ENCODE measurements at regions not wholly inside any gene's neighbourhood (a gene's known extent, or its start where the extent isn't known, plus 50 kb on each side); places are given as distances from the start of the nearest gene placed in this dataset.

- DNase-seq, result no peak
These were observed 99.0 kb downstream of the ZFP36L2 start for GRCh38 chr2:43127208-43127940.

- DNase-seq, result no peak
These were observed 99.6 kb downstream of the ZFP36L2 start for GRCh38 chr2:43126817-43127207.

DNA sequence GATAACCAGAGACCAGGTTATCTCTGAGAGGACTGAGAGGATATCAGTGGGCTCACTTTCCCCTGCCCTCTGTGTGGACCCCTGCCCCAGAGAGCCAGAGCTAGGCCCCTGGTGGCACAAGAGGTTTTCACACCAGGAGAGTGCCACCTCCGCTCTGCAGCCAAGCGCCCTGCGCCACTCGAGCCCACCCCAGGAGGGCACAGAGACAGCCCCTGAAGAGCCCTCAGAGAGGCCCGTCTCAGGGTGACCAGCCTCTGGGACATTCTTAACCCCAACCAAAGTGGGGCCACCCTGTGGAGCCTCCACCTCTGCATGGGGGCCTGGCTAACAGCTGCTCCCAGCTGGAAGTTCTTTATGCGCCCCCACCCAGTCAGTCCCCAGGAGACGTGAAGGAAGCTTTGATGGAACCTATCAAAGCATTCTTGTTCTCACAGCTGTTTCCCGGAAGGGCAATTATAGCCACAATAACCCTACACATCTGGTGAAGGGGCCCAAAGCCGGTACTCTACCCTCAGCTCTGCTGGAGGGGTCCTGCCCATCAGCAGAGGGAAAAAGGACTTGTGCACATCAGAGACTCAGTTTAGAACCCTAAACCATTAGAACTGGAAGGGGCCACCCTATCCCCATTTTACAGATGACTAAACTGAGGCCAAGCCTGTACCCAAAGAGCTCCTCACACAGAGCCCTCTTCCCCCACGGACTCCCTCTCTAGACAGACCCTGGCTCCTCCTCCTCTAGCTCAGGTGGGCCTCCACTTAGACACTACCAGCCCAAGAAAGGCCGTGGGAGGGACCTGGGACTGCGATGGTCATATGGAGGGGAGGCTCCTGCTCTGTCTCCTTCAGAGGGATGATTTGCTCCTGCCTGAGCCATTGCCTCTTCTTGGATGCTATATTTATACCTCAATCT, 101.1 kb downstream of the ZFP36L2 start:
- no peak for DNase-seq

- no peak for DNase-seq
These were observed 101.7 kb downstream of the ZFP36L2 start for GRCh38 chr2:43124687-43125057.

DNA sequence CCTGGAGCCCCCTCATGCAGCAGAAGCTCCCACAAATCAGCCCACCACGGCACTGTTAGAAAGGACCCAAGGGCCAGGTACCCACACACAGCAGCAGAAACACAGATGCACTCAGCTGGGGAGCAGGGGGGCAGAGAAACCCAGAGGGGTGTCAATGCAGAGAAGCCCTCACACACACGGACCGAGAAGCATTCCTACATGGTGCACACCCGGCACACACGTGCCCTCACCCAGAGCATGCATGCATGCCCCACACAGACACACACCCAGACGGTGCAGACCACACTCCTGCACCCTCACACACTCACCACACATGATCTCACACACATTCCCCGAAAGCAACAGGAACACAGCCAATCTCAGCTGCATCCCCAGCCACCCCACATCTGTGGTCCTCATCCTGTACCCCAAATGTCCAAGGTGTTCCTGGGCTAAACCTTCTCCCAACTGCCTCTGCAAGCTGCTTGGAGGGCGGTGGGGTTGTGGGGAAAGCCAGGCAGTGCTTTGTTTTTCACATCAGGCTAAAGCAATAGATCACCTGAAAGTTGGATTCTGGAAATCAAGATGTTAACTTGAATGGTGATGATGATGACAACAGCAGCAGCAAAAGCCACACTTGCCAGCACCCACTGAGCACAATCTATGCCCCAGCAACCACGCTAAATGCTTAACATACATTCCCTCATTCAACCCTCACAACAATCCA, 102.3 kb downstream of the ZFP36L2 start:
- DNase-seq, result no peak

DNA sequence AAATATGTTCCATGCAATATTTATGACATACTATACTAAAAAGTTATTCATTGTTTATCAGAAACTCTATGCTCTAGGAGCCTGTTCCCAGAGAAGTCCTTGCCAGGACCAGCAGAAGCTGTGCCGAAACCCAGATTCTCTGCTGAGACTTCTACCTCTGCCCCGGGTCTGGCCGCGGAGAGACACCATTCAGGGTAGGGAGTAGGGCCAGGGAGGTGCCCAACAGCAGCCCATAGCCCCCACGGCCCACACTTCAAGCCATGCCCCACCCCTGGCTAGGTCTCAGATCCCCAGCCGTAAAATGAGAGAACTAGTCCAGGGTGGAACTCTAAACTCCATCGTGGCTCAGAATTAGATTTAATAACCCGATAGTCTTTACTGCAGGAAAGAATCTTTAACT, 102.9 kb downstream of the ZFP36L2 start:
- DNase-seq, result no peak

DNA sequence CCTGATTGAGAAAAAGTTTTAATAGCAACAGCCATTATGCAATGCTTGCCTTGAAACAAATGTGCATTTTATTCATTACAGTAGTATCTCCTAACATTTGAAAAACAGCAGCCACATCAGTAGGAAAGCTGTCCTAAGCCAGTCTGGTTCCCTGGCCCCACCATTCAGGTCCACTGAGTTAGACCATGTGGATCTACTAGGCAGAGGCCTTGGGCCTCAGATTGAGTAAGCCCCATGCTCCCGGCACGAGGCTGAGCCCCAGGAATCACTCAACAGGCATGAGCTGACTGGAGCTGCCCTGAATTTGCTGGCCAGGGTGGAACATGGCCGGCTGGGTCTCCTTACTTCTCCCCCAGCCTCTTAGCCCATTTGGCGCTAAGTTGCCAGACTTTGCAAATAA, 103.4 kb downstream of the ZFP36L2 start:
- DNase-seq, result no peak

DNA sequence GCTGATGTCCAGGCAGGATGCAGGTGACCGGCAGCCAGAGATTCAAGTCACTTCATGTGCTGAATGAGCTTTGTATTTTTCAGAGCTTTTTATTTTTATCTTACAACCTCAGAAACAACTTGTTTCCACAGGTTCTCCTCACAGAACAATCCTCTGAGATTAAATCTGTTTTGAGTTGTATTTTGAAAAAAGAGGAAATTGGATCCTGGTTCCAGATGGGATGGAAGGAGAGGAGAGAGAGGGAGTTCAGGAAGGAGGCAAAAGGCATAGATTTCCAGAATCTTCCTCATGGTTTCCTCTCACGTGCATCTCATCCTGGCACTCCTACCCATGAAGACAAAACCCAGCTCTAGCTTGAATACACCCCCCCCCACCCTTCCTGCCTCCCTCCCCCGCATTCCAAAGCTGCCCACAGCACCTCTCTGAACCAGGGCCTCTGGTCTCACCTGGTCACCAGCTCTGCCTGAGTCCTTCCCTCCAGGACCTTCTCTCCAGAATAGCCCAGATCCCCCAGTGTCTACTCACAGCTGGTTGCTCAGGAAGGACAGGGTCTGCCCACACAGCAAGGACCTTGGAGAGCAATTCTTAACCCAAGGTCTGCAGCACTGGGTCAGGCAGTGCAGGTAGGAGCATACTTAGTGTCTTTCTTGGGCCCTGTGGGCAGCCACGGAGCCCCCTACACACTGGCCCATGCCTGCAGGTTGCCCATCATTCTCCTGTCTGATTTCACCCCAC, 104.7 kb downstream of the ZFP36L2 start:
- no peak for DNase-seq

DNA sequence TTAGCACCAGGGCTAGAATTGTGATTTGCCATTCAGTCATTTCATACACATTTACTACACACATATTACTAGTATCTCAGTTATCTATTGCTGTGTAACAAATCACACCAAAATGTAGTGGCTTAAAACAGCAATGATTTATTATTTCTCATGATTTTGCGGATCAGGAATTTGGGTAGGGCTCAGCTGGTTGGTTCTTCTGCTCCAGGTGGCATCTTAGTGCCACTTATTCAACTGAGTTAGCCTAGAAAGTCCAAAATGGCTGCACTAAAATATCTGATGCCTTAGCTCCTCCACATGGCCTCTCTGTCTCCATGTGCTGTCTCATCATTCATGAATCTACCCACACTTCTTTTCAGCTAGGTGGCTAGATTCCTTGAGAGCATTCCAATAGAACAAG, 107.1 kb downstream of the ZFP36L2 start:
- DNase-seq, result no peak

DNA sequence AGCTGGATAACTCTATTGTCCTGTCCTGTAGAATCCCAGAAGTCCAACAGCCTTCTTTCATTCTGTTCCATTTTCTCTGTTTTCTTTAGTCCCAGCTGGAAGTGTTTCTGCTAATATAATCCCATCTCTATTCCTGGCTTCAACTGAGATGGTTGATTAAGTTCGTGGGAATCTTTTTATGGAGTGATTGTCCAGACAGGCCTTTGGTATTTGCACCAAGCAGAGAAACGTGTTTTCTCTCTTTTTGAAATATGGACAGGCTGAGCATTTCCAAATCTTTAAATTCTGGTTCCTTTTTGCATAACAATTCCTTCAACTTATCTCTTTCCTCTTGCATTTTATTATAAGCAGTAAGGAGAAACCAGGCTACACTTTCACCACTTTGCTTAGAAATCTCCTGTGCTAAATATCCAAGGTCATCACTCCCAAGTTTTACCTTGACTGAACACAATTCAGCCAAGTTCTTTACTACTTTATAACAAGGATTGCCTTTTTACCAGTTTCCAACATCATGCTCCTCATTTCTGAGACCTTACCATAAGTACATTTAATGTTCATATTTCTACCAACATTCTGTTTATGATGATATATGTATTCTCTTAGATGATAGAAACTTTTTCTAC, 108.8 kb downstream of the ZFP36L2 start:
- no peak for DNase-seq

DNA sequence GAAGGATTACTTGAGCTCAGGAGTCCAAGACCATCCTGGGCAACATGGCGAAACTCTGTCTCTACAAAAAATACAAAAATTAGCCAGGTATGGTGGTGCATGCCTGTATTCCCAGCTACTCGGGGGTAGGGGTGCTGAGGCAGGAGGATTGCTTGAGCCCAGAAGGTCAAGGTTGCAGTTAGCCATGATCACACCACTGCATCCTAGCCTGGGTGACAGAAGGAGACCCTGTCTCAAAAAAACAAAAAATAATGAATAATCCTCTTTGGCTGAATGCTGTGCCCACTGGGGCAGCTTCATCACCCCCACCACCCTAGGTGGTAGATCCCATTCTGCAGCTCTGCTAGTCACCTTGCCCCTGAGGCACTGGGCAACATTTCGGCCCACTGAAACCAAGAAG, 109.4 kb downstream of the ZFP36L2 start:
- no peak for DNase-seq

- no peak for DNase-seq
These were observed 110.5 kb downstream of the ZFP36L2 start for GRCh38 chr2:43115881-43116280.

GRCh38 chr2:43114210-43114609, 112.2 kb downstream of the ZFP36L2 start:
- no peak for DNase-seq

DNA sequence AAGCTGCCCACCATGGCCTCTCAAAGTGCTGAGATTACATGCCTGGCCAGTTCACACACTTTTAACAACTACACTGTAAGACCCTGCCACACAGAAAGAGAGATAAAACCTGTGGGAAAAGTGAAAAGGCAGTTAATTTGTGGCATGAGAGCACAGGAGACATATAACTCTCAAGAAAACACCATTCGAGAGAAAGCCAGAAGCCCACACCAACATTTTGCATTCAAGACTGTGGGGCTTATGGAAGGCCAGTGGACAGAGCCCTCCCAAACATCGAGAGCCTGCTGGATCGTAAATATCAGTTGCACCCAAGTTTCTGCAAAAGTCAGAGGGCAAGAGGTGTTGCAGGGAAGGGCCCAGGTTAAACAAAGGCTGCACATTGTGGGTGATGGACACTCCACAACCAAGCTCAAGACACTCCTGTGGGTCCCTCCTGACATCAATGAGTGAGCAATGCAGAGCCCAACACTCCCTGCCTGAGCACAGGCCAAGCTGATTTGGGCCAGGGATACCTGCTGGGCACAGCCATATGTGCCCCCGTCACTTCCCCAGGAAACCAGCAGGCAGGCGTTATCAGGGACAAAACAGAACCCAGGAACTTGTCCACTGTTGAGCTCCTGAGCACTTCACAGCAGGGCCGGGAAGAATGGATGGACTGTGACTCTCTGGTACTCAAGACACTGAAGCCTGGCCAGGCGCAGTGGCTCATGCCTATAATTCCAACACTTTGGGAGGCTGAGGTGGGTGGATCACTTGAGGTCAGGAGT, 114.4 kb downstream of the ZFP36L2 start:
- DNase-seq, result no peak

DNA sequence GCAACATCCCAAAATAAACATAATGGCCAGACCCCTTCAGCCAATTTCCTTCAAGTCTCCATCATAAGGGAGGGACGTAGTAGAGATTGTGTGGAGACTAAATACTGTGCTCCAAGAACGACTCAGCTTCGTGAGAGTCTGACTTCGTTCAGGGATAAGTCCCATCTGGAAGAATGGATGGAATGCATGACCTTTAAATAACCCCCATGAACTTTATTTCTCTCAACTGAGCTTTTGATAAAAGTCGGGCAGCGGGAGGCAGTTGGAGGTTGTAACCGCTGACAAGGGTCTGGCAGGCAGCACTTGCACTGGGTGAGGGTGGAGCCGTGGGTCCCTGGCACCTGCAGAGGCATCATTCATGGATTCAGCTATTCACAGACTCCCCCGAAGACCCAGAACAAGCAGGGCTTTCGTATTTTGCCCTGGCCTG, 115.9 kb downstream of the ZFP36L2 start:
- no peak for DNase-seq

- no peak for DNase-seq
These were observed 117.1 kb downstream of the ZFP36L2 start for GRCh38 chr2:43109261-43109743.

DNA sequence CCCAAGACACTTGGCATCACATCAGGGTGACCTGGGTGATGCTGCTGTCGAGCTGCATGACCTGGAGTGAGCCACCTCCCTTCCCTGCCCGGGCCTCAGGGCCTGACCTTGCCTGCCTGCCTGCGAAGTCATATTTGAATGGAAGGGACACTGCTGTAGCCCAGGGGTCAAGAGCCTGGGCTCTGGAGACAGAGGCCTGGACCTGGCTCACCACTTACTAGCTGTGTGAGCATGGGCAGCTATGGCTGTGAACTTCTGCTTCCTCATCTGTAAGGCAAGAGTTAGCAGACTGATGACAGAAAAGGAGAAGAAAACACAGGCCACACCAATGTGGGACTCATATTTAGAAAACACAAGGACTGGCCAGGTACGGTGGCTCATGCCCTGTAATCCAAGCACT, 118.7 kb downstream of the ZFP36L2 start:
- no peak for DNase-seq

- DNase-seq, result no peak
These were observed 119.6 kb downstream of the ZFP36L2 start for GRCh38 chr2:43106559-43107527.

DNA sequence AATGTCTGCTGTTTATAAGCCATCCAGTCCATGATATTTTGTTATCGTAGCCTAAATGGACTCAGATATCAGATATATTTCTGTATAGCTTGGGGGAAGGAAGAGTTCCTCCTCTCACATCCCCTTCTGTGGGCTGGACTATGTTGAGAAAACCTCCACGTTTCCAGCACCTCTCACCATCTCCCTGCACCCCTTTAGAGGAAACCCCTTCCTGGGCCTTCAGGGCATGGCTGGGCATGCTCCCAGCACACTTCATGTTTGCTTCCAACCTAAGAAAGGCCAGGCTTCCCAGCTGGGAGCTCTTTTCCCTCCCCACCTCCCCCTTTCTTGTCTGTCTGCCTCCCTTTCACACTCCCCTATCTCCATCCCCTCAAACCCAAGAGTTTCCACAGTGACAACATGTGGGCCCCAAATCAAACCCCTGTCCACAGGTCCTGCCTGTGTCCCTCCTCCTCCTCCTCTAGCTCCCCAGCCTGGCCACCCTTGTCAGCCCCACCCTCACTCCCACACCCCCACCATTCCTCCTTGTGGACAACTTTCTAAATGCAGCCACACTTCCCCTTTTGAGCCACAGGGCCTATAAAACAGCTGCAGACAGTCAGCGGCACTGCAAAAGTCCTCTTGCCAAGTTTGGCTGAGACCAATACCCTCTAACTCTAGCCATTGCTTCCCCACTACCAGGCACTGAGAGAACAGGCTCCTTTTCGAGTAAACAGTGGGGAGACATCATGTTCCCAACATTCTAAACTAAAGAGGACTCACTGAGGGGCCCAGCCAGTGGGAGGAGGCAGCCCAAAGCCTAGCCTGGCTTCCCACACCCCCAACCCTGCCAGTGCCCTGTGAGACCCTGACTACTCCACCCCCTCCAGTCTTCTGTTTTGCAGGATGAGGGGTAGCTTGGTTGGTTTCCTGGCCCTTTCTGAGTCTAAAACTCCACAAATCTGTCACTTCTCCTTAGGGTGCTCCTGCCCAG, 120.5 kb downstream of the ZFP36L2 start:
- DNase-seq, result no peak

All from NCI-H2081 treated with DMSO at 0.1 percent for 48 hours (cell line).